Esophagus muscularis mucosa (tissue), 4 donors: ENCODE measurements at regions not wholly inside any gene's neighbourhood (a gene's known extent, or its start where the extent isn't known, plus 50 kb on each side); places are given as distances from the start of the nearest gene placed in this dataset.

Experiments
- CTCF ChIP-seq, 3 experiments: fragments of 200-600 bp in 2 of 3; fragments of 450-650 bp in 1 of 3; sonication (generic) in 2 of 3; IDR thresholded peaks; one replicate each; pipeline ENCODE4 v1.5.1; 2017 to 2019; ENCODE audit warnings: antibody characterized with exemption in 3 of 3, mild to moderate bottlenecking in 2 of 3, moderate library complexity in 1 of 3
- EP300 ChIP-seq: sonication (generic); formaldehyde crosslinking; IDR thresholded peaks from one replicate; pipeline ENCODE4 v1.6.1; 2017; ENCODE audit warnings: antibody characterized with exemption
- POLR2A ChIP-seq: fragments of 450-650 bp; IDR thresholded peaks from one replicate; pipeline ENCODE4 v1.6.1; 2017; ENCODE audit warnings: antibody characterized with exemption, moderate library complexity, mild to moderate bottlenecking, low read depth

DNA sequence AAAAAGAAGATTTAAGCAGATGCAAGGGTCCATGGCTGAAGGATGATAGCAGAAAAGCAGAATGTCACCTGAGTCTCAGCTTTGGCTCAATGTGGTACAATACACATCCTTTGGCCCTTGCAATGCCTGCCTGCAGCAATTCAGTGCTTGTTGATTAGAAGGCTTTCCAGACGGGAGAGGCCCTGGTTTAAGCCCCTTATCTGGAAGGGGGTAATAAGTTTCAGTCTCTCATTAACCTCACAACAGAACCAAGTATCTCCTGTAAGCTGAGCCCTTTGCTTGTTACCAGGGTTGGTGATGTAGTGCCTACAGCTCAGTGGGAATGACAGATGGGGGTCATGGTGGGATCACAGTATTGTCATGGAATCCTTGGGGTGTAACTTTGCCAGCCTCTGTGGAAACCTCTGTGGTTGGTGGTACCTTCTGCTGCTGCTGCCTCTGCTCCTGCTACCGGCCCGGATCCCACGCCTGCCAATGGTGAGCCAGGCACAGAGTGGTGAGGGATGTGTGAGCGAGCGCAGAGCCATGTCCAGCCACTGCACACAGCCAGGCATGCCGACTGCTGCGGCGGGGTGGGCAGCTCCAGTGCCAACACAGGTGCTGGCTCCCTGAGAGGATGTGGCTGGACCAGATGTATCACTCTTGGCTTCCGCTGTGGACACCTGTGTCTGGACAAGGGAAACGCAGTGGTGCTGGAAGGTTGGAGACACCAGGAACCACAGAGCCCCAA, 81.2 kb downstream of the ADRA2C start:
- TF ChIP-seq CTCF (IDR thresholded peaks at IDR 0.05): no peak
- TF ChIP-seq POLR2A: no peak
- TF ChIP-seq EP300: no peak
